ENCODE measurements at regions not wholly inside any gene's neighbourhood (a gene's known extent, or its start where the extent isn't known, plus 50 kb on each side); places are given as distances from the start of the nearest gene placed in this dataset.

- TF ChIP-seq POLR2A (IDR thresholded peaks at IDR 0.05) (no peak), CTCF (IDR thresholded peaks at IDR 0.05) (no peak), EP300 (IDR thresholded peaks at IDR 0.05) (no peak)
Observed at GRCh38 chr15:91429973-91430372, 329.9 kb downstream of the SV2B start.

Data from gastroesophageal sphincter (tissue), 3 donors.